NCI-H524 (cell line): ENCODE measurements at regions not wholly inside any gene's neighbourhood (a gene's known extent, or its start where the extent isn't known, plus 50 kb on each side); places are given as distances from the start of the nearest gene placed in this dataset.

ENCODE experiments used
- DNase-seq, 2 experiments: peaks; one replicate each; lab custom pipeline; 2025; lab: John Stamatoyannopoulos, UW

- no peak for DNase-seq
These were observed 80.2 kb upstream of the KIRREL3 start for GRCh38 chr11:127080735-127081134.

- DNase-seq: no peak
These were observed 75.2 kb upstream of the KIRREL3 start for GRCh38 chr11:127075758-127076157.

- peak; percentile 44 to 88 for DNase-seq
These were observed 73.7 kb upstream of the KIRREL3 start for GRCh38 chr11:127074151-127074761.

- DNase-seq: no peak
These were observed 73.1 kb upstream of the KIRREL3 start for GRCh38 chr11:127073621-127074020.

GRCh38 chr11:127071606-127072005 lies 71.0 kb upstream of the KIRREL3 start:
- DNase-seq: no peak

- no peak for DNase-seq
These were observed 70.2 kb upstream of the KIRREL3 start for GRCh38 chr11:127070808-127071207.

- DNase-seq: no peak
These were observed 66.0 kb upstream of the KIRREL3 start for GRCh38 chr11:127066401-127067090.

- no peak for DNase-seq
These were observed 62.7 kb upstream of the KIRREL3 start for GRCh38 chr11:127063241-127063640.

GRCh38 chr11:127061947-127062346 lies 61.4 kb upstream of the KIRREL3 start:
- DNase-seq: no peak

- DNase-seq: no peak
These were observed 59.2 kb upstream of the KIRREL3 start for GRCh38 chr11:127059750-127060149.

- DNase-seq: no peak
These were observed 58.7 kb upstream of the KIRREL3 start for GRCh38 chr11:127059286-127059685.

- DNase-seq: peak in 1 of 2 experiments; percentile 21
These were observed 58.0 kb upstream of the KIRREL3 start for GRCh38 chr11:127058524-127058923.

GRCh38 chr11:127057126-127057525 lies 56.6 kb upstream of the KIRREL3 start:
- DNase-seq: peak; percentile 30 to 68

- DNase-seq: peak; percentile 85 to 92
These were observed 55.9 kb upstream of the KIRREL3 start for GRCh38 chr11:127056338-127056971.

- no peak for DNase-seq
These were observed 54.7 kb upstream of the KIRREL3 start for GRCh38 chr11:127055236-127055635.

- no peak for DNase-seq
These were observed 53.6 kb upstream of the KIRREL3 start for GRCh38 chr11:127054153-127054552.

GRCh38 chr11:127052404-127052803 lies 51.8 kb upstream of the KIRREL3 start:
- no peak for DNase-seq
